Adrenal gland (tissue), 9 donors: ENCODE measurements at regions not wholly inside any gene's neighbourhood (a gene's known extent, or its start where the extent isn't known, plus 50 kb on each side); places are given as distances from the start of the nearest gene placed in this dataset.
"Not testable (repeated sequence)": the region's sequence is repeated elsewhere in the genome, so short reads cannot be mapped to it uniquely, and the experiment has no call there.

Source experiments
- DNase-seq, 7 donors: peaks; one replicate each; pipeline ENCODE4 v3.0.0-alpha.2; 2019 to 2020
- H3K27ac ChIP-seq, 5 donors: fragments of 200-600 bp; sonication (generic) in 4 of 5; 1 replicate in 3 of 5; 2 replicates in 2 of 5; pipeline versions ENCODE4 v1.5.1 to v1.8.0; 2016 to 2020; ENCODE audit warnings: mild to moderate bottlenecking in 1 of 5
- H3K27me3 ChIP-seq: fragments of 200-600 bp; 2 replicates; pipeline ENCODE4 v1.8.0; 2021
- H3K36me3 ChIP-seq, 2 donors: fragments of 200-600 bp; replicated peaks in 1 of 2; 1 replicate in 1 of 2; 2 replicates in 1 of 2; pipeline versions ENCODE4 v1.5.1 to v1.8.0; 2018 to 2022
- H3K4me1 ChIP-seq, 2 donors: fragments of 200-600 bp; replicated peaks in 1 of 2; 1 replicate in 1 of 2; 2 replicates in 1 of 2; pipeline versions ENCODE4 v1.5.1 to v1.8.0; 2018 to 2021
- H3K4me3 ChIP-seq, 4 donors: fragments of 200-600 bp; sonication (generic) in 3 of 4; one replicate each; pipeline ENCODE4 v1.5.1; 2016 to 2018
- H3K9me3 ChIP-seq, 3 donors: fragments of 200-600 bp; sonication (generic) in 1 of 3; replicated peaks in 1 of 3; 1 replicate in 2 of 3; 2 replicates in 1 of 3; pipeline versions ENCODE4 v1.5.1 to v1.8.0; 2016 to 2021
- CTCF ChIP-seq, 6 experiments: fragments of 450-650 bp in 4 of 6; fragments of 200-600 bp in 2 of 6; sonication (generic) in 1 of 6; IDR thresholded peaks; 1 replicate in 5 of 6; 2 replicates in 1 of 6; pipeline versions ENCODE4 v1.5.1 to v1.8.0; 2016 to 2021; ENCODE audit warnings: antibody characterized with exemption in 6 of 6, mild to moderate bottlenecking in 2 of 6, moderate library complexity in 1 of 6
- POLR2A ChIP-seq, 2 donors: fragments of 450-650 bp; IDR thresholded peaks; one replicate each; pipeline ENCODE4 v1.6.1; 2017; ENCODE audit warnings: antibody characterized with exemption in 2 of 2, mild to moderate bottlenecking in 2 of 2, moderate library complexity in 1 of 2
- WGBS, 4 donors: extraction: QIAGEN DNeasy Blood & Tissue Kit in 2 of 4; methylation state at CpG; one replicate each; pipeline versions ENCODE4 v1.1.5 to v1.1.7; 2013 to 2017; 5-methylcytosine and 5-hydroxymethylcytosine counted together
- intact Hi-C, 2 donors: fragments of 100-400 bp; cut with DNase I; formaldehyde crosslinking; loops; one replicate each; pipeline versions ENCODE4 v1.14.1 to v1.15.0; 2022 to 2023
- donor health status: healthy with polysubstance abuse.
- donor health status: Bipolar disorder and iron deficiency.
- donor health status: DM: yes; HTN: yes; CAD: no.
- donor health status: DM: no; HTN: no; CAD: no.
- donor health status: DM: no; HTN: no; CAD: no.

GRCh38 chr6:156010-156409 lies 136.3 kb upstream of the DUSP22 start:
- Histone ChIP-seq H3K4me3 (no peak overlapping the region), H3K27me3 (no peaks in the 10 kb centered on the region), H3K4me1 (no peaks in the 10 kb centered on the region), H3K9me3 (no peaks in the 10 kb centered on the region), H3K27ac (no peak overlapping the region), H3K36me3 (no peaks in the 10 kb centered on the region)
- intact Hi-C loops: no loop called here
- WGBS, 4 donors: 64 to 76% (median 66%) methylated on average over 5 of the region's 5 CpGs
- no peak for TF ChIP-seq POLR2A (IDR thresholded peaks at IDR 0.05)
- no peak for TF ChIP-seq CTCF (IDR thresholded peaks at IDR 0.05)
- DNase-seq: no peak

- H3K27ac ChIP-seq, intact Hi-C loops, H3K27me3 ChIP-seq, H3K36me3 ChIP-seq, H3K9me3 ChIP-seq, H3K4me3 ChIP-seq, DNase-seq, H3K4me1 ChIP-seq: not testable (repeated sequence)
- 44 to 75% (median 65%) methylated on average over 2 to 4 of the region's 4 CpGs for WGBS, 4 donors
Measured at GRCh38 chr6:156441-157140, 135.7 kb upstream of the DUSP22 start.

- H3K9me3 ChIP-seq, H3K4me1 ChIP-seq, H3K36me3 ChIP-seq, H3K27me3 ChIP-seq, intact Hi-C loops, DNase-seq, H3K27ac ChIP-seq, H3K4me3 ChIP-seq: not testable (repeated sequence)
- peak in 1 of 6 experiments; percentile 16 for TF ChIP-seq CTCF (IDR thresholded peaks at IDR 0.05)
- 26 to 38% (median 30%) methylated on average over 4 of the region's 4 CpGs for WGBS, 4 donors
Measured at GRCh38 chr6:157176-157575, 135.1 kb upstream of the DUSP22 start.

GRCh38 chr6:161657-162056 lies 130.6 kb upstream of the DUSP22 start:
- H3K4me3 ChIP-seq, intact Hi-C loops: not testable (repeated sequence)

GRCh38 chr6:164720-165119 lies 127.6 kb upstream of the DUSP22 start:
- H3K4me1 ChIP-seq: no peaks in the 10 kb centered on the region
- H3K36me3 ChIP-seq: no peaks in the 10 kb centered on the region
- H3K9me3 ChIP-seq: no peaks in the 10 kb centered on the region
- H3K27ac ChIP-seq: no peak overlapping the region
- no peaks in the 10 kb centered on the region for H3K27me3 ChIP-seq
- 76 to 85% (median 80%) methylated on average over 7 of the region's 7 CpGs for WGBS, 4 donors
- TF ChIP-seq CTCF (IDR thresholded peaks at IDR 0.05) (no peak), POLR2A (IDR thresholded peaks at IDR 0.05) (no peak)
- no peak for DNase-seq
- intact Hi-C loops: no loop called here
- H3K4me3 ChIP-seq: no peak overlapping the region

More at GRCh38 chr6:161657-162056, 130.6 kb upstream of the DUSP22 start:
- WGBS, 4 donors: 66 to 77% (median 69%) methylated on average over 2 of the region's 2 CpGs
- H3K9me3 ChIP-seq, DNase-seq, H3K4me1 ChIP-seq, H3K27ac ChIP-seq, H3K27me3 ChIP-seq, H3K36me3 ChIP-seq: not testable (repeated sequence)
